ENCODE measurements at regions not wholly inside any gene's neighbourhood (a gene's known extent, or its start where the extent isn't known, plus 50 kb on each side); places are given as distances from the start of the nearest gene placed in this dataset.

DNA sequence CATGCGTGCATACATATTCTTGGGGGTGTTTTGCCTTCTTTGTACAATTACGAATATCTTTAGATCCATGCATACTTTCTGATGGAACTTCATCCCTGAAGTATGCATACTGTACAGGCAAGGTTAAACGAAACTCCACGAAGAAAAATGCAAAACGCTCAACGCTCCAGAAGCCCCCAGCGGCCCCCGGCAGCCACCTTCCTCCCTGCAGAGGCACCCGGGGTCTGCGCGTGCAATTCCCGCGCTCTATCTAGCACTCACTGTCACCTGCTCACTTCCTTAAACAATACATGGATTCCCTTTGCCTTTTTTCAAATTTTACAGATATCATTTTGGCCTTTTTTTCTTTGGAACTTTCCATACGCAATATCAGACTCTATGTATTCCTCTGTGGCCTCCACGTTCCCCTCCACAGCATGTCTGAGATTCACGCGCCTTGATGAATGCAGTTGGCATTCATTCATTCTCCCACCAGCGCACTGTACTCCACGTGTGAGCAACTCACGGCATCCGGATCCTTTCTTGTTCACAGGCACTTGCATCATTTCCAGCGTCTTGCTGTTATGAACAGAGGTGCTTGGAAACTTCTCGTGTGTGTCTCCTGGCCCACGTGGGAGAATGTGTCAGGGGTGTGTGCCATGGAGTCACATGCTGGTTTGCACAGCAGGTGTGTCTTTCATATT lies 214.3 kb downstream of the CTTN start:
- DNase-seq, result no peak
- Histone ChIP-seq H3K4me1 (peaks cover 4% of the 10 kb centered on the region; the same call in 1 of the 2 replicates), H3K36me3 (no peaks in the 10 kb centered on the region), H3K4me3 (ENCODE audit: low read depth, low read length) (no peak overlapping the region), H3K9me3 (peaks cover 4% of the 10 kb centered on the region; the same call in 1 of the 2 replicates), H3K27me3 (no peaks in the 10 kb centered on the region)
- TF ChIP-seq, protein P1, sequence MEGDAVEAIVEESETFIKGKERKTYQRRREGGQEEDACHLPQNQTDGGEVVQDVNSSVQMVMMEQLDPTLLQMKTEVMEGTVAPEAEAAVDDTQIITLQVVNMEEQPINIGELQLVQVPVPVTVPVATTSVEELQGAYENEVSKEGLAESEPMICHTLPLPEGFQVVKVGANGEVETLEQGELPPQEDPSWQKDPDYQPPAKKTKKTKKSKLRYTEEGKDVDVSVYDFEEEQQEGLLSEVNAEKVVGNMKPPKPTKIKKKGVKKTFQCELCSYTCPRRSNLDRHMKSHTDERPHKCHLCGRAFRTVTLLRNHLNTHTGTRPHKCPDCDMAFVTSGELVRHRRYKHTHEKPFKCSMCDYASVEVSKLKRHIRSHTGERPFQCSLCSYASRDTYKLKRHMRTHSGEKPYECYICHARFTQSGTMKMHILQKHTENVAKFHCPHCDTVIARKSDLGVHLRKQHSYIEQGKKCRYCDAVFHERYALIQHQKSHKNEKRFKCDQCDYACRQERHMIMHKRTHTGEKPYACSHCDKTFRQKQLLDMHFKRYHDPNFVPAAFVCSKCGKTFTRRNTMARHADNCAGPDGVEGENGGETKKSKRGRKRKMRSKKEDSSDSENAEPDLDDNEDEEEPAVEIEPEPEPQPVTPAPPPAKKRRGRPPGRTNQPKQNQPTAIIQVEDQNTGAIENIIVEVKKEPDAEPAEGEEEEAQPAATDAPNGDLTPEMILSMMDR (IDR thresholded peaks at IDR 0.05; ENCODE audit: low read depth, low read length), result no peak

DNA sequence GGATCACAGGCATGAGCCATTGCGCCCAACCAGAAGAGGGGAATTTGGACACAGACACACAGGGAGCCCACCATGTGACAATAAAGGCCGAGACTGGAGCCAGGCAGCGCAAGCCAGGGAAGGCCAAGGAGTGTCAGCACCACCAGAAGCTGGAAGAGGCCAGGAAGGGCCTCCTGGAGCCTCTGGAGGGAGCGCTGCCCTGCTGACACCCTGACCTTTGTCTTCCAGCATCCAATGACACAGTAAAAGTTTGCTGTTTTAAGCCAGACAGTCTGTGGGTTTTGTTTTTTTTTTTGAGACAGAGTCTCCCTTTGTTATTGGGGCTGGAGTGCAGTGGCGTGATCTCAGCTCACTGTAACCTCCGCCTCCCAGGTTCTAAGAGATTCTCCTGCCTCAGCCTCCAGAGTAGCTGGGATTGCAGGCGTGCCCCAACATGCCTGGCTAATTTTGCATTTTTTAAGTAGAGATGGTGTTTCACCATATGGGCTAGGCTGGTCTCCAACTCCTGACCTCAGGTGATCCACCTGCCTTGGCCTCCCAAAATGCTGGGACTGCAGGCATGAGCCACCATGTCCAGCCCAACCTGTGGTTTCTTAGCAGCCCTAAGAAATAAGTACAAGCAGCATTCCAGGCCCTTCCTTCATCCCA lies 215.8 kb downstream of the CTTN start:
- DNase-seq, result no peak
- Histone ChIP-seq H3K4me1 (peaks cover 4% of the 10 kb centered on the region; the same call in 1 of the 2 replicates), H3K4me3 (ENCODE audit: low read depth, low read length) (no peak overlapping the region), H3K36me3 (no peaks in the 10 kb centered on the region), H3K27me3 (no peaks in the 10 kb centered on the region), H3K9me3 (peaks cover 4% of the 10 kb centered on the region; the same call in 1 of the 2 replicates)
- TF ChIP-seq, protein P1 (IDR thresholded peaks at IDR 0.05; ENCODE audit: low read depth, low read length), result no peak

DNA sequence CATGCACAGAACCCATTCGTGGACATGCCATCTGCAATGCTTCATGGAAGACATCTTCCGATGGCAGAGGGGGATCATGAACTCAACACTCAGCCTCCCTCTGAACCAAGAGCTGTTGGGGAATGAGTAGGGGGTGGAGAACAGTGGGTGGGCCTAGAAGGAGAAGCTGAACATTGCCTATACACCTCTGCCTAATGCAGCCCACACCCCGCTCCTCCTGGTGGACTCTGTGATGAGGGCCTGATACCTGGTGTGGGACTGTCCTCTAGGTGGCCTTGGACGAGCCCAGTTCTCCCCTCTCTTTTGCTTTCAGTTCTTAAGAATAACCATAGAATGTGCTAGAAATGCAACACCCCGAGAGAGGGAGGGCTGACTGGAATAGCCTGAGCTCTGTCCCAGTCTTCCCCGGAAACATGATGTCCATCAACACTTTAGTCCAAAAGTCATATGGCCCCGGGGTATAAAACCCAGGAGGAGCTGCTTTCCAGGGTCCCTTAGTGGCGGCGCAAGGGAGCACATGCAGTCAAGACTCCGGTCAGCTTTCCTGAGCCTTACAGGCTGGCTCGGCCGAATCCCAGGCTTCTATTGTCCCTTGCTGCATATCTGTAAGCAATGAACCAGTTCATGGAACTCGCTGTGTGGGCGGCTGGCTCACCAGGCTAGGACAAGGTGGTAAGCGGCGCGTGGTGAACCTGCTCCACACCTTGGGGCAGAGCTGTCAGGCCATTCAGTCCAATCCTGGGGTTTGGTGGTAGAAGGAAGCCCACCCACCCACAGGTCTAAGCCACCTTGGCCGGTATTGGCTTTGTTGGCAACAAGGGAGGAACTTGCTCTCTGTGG lies 216.9 kb downstream of the CTTN start:
- Histone ChIP-seq H3K36me3 (no peaks in the 10 kb centered on the region), H3K27me3 (no peaks in the 10 kb centered on the region), H3K4me1 (peaks cover 4% of the 10 kb centered on the region; the same call in 1 of the 2 replicates), H3K4me3 (ENCODE audit: low read depth, low read length) (no peak overlapping the region), H3K9me3 (peaks cover 4% of the 10 kb centered on the region; the same call in 1 of the 2 replicates)
- TF ChIP-seq, protein P1 (IDR thresholded peaks at IDR 0.05; ENCODE audit: low read depth, low read length), result no peak
- no peak for DNase-seq

DNA sequence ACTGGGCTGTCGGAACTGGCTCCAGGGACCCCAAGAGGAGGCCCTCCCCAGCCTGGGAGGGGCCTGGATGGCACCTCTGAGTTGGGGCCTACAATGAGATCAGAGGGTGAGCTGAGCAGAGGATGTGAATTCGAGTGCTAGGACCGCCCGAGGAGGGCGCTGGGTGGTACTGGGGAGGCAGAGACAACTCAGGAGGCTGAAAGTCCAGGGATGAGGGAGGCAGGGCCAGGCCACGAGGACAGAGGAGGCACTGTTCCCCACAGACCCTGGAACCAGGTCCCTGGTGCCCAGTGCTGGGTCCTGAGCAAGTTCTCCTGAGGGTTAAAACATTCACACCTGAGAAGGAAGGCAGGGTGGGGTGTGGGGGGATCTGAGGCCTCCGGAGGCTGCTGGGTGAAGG lies 218.0 kb downstream of the CTTN start:
- Histone ChIP-seq H3K4me3 (ENCODE audit: low read depth, low read length) (no peak overlapping the region), H3K27me3 (no peaks in the 10 kb centered on the region), H3K4me1 (no peaks in the 10 kb centered on the region), H3K9me3 (peaks cover 4% of the 10 kb centered on the region; the same call in 1 of the 2 replicates), H3K36me3 (no peaks in the 10 kb centered on the region)
- TF ChIP-seq, protein P1 (IDR thresholded peaks at IDR 0.05; ENCODE audit: low read depth, low read length), result no peak
- DNase-seq, result no peak

DNA sequence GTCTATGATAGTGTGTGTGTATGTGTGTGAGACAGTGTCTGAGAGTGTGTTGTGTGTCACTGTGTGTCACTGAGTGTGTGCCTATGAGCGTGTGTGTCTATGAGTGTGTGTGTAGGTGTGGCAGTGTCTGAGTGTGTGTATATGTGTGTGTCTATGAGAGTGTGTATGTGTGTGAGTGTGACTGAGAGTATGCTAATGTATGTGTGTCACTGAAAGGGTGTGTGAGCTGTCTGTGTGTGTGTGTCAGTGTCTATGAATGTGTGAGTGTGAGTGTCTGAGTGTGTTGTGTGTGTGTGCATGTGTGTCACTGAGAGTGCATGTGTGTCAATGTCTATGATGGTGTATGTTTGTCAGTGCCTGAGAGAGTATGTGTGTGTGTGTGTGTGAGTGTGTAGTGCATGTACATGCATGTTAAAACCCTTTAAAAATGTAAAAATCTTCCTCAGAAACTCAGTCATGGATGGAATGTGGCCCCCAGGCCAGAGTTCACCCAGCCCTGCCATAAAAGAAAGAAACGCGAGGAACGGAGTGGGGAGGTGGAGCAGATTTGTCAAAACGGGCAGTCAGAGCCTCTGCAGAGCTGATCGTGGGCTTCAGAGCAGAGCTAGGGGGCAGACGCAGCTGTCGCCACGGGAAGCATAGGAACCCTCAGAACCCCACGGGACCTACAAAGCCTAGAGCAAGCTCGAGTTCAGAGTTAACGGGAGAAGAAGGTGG lies 218.8 kb downstream of the CTTN start:
- Histone ChIP-seq H3K4me3 (ENCODE audit: low read depth, low read length) (no peak overlapping the region), H3K27me3 (no peaks in the 10 kb centered on the region), H3K9me3 (peaks cover 4% of the 10 kb centered on the region; the same call in 1 of the 2 replicates), H3K4me1 (no peaks in the 10 kb centered on the region), H3K36me3 (no peaks in the 10 kb centered on the region)
- TF ChIP-seq, protein P1 (IDR thresholded peaks at IDR 0.05; ENCODE audit: low read depth, low read length), result no peak
- no peak for DNase-seq

Data from BE2C (cell line).